Activated CD4-positive, alpha-beta T cell treated with anti-CD3 and anti-CD28 coated beads, Interleukin-2, amount 50 U/mL, for 16 hours (primary cell): ENCODE measurements at regions not wholly inside any gene's neighbourhood (a gene's known extent, or its start where the extent isn't known, plus 50 kb on each side); places are given as distances from the start of the nearest gene placed in this dataset.
"Not testable (repeated sequence)": the region's sequence is repeated elsewhere in the genome, so short reads cannot be mapped to it uniquely, and the experiment has no call there.

ENCODE experiments used
- DNase-seq: peaks from one replicate; pipeline ENCODE4 v3.0.0-alpha.2; 2020

- no peak for DNase-seq
These were observed 385.3 kb upstream of the HS3ST1 start for GRCh38 chr4:11813951-11814446.

DNA sequence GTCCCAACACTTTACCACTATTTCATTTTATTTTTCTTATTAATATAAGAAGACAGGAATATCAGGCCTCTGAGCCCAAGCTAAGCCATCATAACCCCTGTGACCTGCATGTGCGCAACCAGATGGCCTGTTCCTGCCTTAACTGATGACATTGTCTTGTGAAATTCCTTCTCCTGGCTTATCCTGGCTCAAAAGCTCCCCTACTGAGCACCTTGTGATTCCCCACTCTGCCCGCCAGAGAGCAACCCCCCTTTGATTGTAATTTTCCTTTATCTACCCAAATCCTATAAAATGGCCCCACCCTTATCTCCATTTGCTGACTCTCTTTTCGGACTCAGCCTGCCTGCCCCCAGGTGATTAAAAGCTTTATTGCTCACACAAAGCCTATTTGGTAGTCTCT lies 382.8 kb upstream of the HS3ST1 start:
- not testable (repeated sequence) for DNase-seq

- no peak for DNase-seq
These were observed 377.1 kb upstream of the HS3ST1 start for GRCh38 chr4:11805842-11806241.

GRCh38 chr4:11801466-11802446 lies 373.1 kb upstream of the HS3ST1 start:
- DNase-seq = no peak

DNA sequence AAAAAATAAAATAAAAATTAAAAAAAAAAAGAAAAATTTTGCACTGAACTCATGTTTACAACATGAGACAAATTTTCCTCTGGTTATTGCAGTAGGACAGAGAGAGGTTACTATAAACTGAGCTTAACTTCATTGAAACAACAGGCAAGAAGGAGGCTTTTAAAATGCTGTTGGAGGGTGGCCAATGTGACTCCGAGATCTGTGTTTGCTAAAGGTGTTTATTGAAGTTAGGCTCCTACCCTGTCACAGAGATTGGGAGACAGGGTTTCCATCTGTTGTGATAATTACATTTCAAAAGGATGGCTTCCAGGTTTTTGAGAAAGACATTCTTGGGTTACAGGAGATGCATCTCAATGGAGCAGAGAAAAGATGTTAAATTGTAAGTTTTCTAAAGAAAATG lies 370.5 kb upstream of the HS3ST1 start:
- no peak for DNase-seq

- no peak for DNase-seq
These were observed 363.1 kb upstream of the HS3ST1 start for GRCh38 chr4:11791797-11792196.

DNA sequence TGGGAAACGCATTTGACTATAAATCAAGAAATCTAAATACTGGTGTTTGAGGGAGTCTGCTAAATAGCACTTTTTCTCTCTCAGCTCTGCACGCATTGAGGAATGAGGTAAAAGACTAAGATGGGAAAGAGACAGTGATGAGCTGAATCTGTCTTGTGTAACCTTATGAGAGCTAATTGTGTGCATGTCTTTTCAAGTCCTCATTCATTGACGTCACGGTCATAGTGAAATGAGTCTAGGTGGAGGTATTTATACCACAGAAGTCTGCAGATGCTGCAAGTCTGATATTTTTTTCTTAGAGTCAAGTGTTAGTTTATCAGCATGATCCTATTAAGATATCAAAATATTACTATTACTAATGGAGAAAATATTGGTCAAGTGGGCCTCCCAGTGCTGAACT lies 361.5 kb upstream of the HS3ST1 start:
- DNase-seq = no peak

GRCh38 chr4:11783588-11783987 lies 354.9 kb upstream of the HS3ST1 start:
- DNase-seq = no peak

GRCh38 chr4:11782859-11783258 lies 354.2 kb upstream of the HS3ST1 start:
- DNase-seq = no peak

- DNase-seq = no peak
These were observed 348.8 kb upstream of the HS3ST1 start for GRCh38 chr4:11777447-11777846.

DNA sequence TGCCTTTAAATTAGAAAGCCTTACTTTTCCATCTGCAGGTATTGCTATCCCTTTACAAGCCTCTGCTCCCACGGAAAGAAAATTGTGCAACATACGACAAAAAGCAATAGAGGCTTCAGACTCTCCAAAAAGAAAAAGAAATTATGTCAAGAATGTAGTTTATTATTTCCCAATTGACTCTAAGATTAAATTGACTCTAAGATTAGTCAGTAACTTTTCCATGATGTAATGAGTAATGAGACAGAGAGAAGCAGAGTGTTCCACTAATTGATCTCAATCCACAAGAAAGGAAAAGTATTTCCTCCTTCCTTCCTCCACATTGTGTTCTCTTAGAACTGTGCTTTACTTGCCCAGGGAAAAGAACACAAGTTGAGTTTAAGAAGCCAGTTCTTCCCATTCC lies 345.7 kb upstream of the HS3ST1 start:
- DNase-seq = no peak

DNA sequence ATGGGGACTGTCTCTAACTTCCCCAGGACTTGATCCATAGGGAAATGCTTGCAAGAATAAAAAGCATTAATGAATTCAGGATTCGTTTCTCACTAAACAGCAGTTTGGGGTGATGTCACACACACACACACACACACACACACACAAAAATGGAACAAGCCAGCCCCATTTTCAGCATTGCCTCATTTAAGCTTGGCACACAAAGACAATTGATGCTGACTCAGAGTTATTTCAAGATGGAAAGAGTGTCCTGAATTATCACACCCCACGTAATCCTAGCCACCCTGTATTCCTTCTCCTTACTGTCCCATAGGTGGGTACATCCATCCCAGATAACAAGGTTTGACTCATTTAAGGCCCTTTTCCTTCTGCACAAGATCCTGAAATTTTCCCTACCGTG lies 345.1 kb upstream of the HS3ST1 start:
- no peak for DNase-seq

DNA sequence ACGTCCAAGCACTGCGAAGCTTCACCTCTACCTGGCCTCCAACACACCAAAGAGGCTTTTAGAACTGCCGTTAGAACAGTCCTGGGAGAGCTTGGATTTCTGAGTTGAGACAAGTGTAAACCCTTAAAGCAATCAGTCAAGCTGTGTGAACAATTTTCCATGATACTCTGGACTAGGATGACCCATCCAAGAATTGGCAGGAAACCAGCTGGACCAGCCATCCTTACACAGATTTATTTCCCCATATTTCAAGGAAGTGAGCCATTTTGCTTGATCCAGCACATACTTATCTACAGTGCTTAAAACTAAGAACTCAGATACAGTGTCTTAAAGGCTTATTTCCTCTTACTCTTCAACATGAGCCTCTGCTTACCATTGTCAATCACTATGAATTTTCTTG lies 340.7 kb upstream of the HS3ST1 start:
- DNase-seq = no peak

DNA sequence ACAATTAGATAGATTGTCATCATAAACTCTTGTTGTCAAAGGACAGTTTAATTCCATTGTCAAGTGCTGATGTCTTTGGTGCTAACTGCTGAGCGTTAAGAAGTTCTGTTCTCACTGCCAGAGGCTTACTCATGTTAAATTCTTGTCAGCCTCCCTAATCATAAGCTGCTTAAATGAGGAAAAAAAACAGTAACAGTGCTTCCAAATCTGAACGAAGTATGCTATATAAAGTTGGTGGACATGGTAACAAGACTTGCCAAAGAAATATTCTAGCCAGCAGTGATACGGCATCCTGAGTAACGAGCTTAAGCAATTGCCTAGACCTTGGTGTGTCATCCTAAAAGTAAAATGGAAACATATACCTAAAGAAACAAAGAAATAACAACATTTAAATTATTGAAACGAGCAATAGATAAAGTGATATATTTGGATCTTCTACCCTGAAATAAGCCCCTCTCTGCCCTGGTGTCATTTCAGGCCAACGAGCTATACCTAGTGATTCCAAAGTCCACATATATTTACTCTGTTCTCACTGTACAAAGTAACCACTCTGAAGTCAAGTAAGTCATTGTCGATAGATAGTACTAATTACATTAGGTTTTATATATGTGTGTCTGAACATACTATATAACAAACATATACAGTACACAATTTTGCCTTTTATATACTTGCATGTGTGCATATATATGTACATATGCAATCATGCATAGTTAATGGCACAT lies 339.7 kb upstream of the HS3ST1 start:
- no peak for DNase-seq

DNA sequence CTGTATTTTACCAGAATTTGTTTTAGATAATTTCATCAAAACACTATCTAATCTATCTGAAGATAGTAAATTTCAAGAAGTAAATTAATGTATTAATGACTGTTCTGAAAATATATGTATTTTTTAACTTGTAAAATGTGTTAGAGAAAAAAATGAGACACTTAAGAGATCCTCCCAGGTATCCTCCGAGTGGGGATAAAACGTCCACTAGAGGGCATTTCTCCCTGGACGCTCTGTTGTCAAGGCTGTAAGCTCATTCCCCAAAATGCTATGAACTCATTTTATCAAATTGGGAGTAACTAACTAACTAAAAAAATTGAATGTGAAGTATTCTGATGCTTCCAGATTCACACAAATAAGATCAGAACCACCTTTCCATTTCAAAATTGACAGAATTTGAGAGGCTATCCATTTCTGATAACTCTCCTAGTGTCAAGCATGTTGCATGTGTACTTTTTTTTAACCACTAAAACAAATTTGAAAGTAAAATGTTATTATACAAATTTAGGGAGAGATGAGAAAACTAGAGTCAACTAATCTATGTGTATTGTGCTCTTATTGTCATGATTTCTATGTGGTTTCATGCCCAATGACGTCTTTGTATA lies 337.3 kb upstream of the HS3ST1 start:
- peak; percentile 23 for DNase-seq

- no peak for DNase-seq
These were observed 319.6 kb upstream of the HS3ST1 start for GRCh38 chr4:11748164-11748872.

GRCh38 chr4:11746734-11747133 lies 318.0 kb upstream of the HS3ST1 start:
- DNase-seq = no peak

- no peak for DNase-seq
These were observed 315.3 kb upstream of the HS3ST1 start for GRCh38 chr4:11743976-11744375.

GRCh38 chr4:11743236-11743635 lies 314.5 kb upstream of the HS3ST1 start:
- no peak for DNase-seq

DNA sequence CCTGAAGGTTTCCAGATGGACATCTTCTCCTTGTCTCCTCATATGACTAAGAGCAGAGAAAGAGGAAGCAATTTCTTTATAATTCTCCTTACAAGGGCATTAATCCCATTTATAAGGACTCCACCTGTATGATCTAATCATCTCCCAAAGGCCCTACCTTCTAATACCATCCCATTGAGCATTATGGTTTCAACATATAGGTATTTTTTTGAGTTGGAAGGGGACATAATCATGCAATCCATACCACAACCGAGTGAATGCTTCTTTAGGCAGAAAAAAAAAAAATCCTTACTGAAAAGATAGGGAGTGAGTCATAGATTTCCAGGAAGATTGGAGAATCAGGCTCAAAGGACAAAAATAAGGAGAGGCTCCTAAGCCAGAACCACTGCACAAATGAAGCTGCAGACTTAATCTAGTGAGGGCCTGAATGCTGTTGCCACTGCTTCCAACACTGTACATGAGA lies 312.5 kb upstream of the HS3ST1 start:
- no peak for DNase-seq

- DNase-seq = no peak
These were observed 311.3 kb upstream of the HS3ST1 start for GRCh38 chr4:11739992-11740391.

GRCh38 chr4:11736978-11737377 lies 308.3 kb upstream of the HS3ST1 start:
- DNase-seq = no peak

DNA sequence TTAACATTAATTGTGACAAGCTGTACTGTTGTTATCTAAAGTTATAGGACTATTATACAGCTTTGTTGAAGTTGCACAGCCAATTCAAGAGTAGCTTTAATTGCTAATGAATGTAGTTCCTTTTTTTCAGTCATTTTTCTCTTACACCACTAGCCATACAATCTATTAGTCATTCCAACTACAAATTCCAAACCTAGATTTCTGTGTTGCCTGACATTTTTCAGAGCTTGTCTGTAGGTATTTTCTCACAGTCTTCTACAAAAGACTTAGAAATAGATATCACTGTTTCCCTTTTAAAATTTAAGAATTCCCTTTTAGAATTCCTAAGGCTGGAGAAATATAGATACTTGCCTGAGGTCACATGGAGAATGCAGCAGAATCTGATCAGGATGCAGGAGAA lies 307.0 kb upstream of the HS3ST1 start:
- no peak for DNase-seq
